ENCODE measurements at regions not wholly inside any gene's neighbourhood (a gene's known extent, or its start where the extent isn't known, plus 50 kb on each side); places are given as distances from the start of the nearest gene placed in this dataset.

DNA sequence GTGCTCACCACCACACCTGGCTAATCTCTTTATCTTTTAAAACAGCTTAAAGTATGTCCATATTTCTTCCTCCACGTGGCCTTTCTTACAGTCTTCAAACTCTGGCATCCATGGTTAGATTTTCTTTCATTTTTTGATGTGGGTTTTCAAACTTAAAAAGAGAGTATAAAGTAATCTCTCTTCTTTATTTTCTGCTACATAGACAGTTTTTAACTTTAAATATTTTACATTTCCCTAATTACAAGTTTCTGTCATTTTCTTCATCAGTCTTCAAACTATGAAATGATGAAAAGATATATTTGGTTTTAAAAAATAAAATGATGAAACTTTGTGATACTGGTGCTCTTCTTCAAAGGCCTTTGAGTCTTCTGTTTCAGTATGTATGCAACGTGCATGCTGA is 143.5 kb upstream of the ESRRG start:
- no peaks in the 10 kb centered on the region for H3K4me1 ChIP-seq (ENCODE audit: insufficient read depth, low read length)
- TF ChIP-seq, protein P1, sequence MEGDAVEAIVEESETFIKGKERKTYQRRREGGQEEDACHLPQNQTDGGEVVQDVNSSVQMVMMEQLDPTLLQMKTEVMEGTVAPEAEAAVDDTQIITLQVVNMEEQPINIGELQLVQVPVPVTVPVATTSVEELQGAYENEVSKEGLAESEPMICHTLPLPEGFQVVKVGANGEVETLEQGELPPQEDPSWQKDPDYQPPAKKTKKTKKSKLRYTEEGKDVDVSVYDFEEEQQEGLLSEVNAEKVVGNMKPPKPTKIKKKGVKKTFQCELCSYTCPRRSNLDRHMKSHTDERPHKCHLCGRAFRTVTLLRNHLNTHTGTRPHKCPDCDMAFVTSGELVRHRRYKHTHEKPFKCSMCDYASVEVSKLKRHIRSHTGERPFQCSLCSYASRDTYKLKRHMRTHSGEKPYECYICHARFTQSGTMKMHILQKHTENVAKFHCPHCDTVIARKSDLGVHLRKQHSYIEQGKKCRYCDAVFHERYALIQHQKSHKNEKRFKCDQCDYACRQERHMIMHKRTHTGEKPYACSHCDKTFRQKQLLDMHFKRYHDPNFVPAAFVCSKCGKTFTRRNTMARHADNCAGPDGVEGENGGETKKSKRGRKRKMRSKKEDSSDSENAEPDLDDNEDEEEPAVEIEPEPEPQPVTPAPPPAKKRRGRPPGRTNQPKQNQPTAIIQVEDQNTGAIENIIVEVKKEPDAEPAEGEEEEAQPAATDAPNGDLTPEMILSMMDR (IDR thresholded peaks at IDR 0.05; ENCODE audit: insufficient read depth, low read depth, low read length) = no peak
- TF ChIP-seq EZH2 (IDR thresholded peaks at IDR 0.05; ENCODE audit: insufficient read depth, low read length) = no peak
- no peak for FAIRE-seq
- Mint-ChIP-seq H3K4me3 (ENCODE audit: unreplicated experiment) (no peak overlapping the region), H3K9me3 (ENCODE audit: unreplicated experiment) (no peaks in the 10 kb centered on the region), H3K27me3 (ENCODE audit: low read depth, unreplicated experiment) (no peaks in the 10 kb centered on the region), H3K27ac (ENCODE audit: unreplicated experiment) (no peak overlapping the region), H3K36me3 (ENCODE audit: low read depth, unreplicated experiment) (no peaks in the 10 kb centered on the region), H3K4me1 (ENCODE audit: low read depth, unreplicated experiment) (no peaks in the 10 kb centered on the region)
- H3K27me3 ChIP-seq (ENCODE audit: insufficient read depth, low read length) = no peaks in the 10 kb centered on the region
- H3K4me3 ChIP-seq (ENCODE audit: insufficient read depth, low read depth, low read length) = no peak overlapping the region
- no peak overlapping the region for H3K9ac ChIP-seq (ENCODE audit: low read length)
- H3K9me3 ChIP-seq (ENCODE audit: insufficient read depth, low read depth, low read length) = no peaks in the 10 kb centered on the region
- H4K20me1 ChIP-seq (ENCODE audit: insufficient read depth, low read length) = no peaks in the 10 kb centered on the region
- H3K79me2 ChIP-seq (ENCODE audit: insufficient read depth, low read length) = no peaks in the 10 kb centered on the region
- no peak for DNase-seq (ENCODE audit: low read depth)
- H3K36me3 ChIP-seq (ENCODE audit: insufficient read depth, low read length) = no peaks in the 10 kb centered on the region
- no peak overlapping the region for H3K27ac ChIP-seq (ENCODE audit: low read depth, low read length)
- H3K4me2 ChIP-seq (ENCODE audit: low read length) = no peak overlapping the region
- no peak overlapping the region for H2AFZ ChIP-seq (ENCODE audit: low read depth, low read length)

DNA sequence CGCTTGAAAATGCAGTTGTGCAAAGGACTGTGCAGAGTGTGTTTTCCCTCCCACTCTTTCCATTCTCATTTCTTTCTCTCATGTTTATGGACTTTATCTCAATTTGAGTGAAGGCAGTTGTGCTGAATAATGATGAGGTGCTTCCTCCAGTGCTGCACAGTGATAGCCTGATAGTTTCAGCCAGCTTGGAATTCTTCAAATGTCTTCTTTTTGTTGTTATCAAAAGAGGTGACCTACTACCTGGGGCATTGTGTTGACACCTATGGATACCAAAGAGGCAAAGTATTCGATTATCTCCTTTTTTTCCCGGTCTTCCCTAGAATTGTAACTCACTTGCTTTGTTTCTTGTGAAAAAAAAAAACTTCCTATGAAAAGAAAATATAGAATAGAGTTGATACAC is 132.6 kb upstream of the ESRRG start:
- no peak overlapping the region for H3K9ac ChIP-seq (ENCODE audit: low read length)
- no peaks in the 10 kb centered on the region for H3K4me1 ChIP-seq (ENCODE audit: insufficient read depth, low read length)
- H3K36me3 ChIP-seq (ENCODE audit: insufficient read depth, low read length) = no peaks in the 10 kb centered on the region
- no peaks in the 10 kb centered on the region for H4K20me1 ChIP-seq (ENCODE audit: insufficient read depth, low read length)
- H3K4me2 ChIP-seq (ENCODE audit: low read length) = no peak overlapping the region
- no peak overlapping the region for H3K4me3 ChIP-seq (ENCODE audit: insufficient read depth, low read depth, low read length)
- no peaks in the 10 kb centered on the region for H3K36me3 Mint-ChIP-seq (ENCODE audit: low read depth, unreplicated experiment)
- no peak for TF ChIP-seq EZH2 (IDR thresholded peaks at IDR 0.05; ENCODE audit: insufficient read depth, low read length)
- TF ChIP-seq, protein P1 (IDR thresholded peaks at IDR 0.05; ENCODE audit: insufficient read depth, low read depth, low read length) = no peak
- H3K79me2 ChIP-seq (ENCODE audit: insufficient read depth, low read length) = no peaks in the 10 kb centered on the region
- no peak overlapping the region for H2AFZ ChIP-seq (ENCODE audit: low read depth, low read length)
- H3K27me3 Mint-ChIP-seq (ENCODE audit: low read depth, unreplicated experiment) = no peaks in the 10 kb centered on the region
- no peak for DNase-seq (ENCODE audit: low read depth)
- no peaks in the 10 kb centered on the region for H3K9me3 Mint-ChIP-seq (ENCODE audit: unreplicated experiment)
- H3K27ac Mint-ChIP-seq (ENCODE audit: unreplicated experiment) = no peak overlapping the region
- no peak overlapping the region for H3K27ac ChIP-seq (ENCODE audit: low read depth, low read length)
- no peaks in the 10 kb centered on the region for H3K4me1 Mint-ChIP-seq (ENCODE audit: low read depth, unreplicated experiment)
- no peak for FAIRE-seq
- H3K4me3 Mint-ChIP-seq (ENCODE audit: unreplicated experiment) = no peak overlapping the region
- H3K9me3 ChIP-seq (ENCODE audit: insufficient read depth, low read depth, low read length) = no peaks in the 10 kb centered on the region
- no peaks in the 10 kb centered on the region for H3K27me3 ChIP-seq (ENCODE audit: insufficient read depth, low read length)

DNA sequence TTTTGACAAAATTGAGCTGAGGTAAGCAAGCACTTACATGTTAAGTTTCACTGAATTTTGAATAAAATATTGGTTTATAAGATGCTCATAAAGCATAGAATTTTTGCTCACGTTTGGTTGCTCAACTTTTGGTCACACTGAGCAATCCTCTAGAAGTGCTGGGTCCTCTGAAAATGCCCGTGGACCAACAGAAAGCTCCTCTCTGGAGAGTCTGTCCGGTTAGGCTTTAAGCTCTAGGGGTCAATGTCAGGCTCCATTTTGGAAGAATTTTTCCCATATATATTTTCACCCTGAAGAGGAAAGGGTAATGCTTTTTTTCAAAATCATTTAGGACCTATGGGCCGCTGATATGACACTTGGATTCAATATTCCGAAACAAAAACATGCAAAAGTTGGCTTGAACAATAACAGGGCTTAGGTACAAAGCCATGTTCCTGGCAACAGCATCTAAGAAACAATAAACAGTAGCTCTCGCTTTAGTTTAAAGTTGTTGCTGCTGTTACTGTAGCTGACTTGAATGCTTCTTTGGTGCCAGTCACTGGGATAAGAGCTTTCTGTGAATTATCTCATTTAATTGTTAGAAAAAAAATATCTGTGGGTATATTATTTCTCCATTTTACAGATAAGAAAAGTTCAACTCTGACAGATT is 131.7 kb upstream of the ESRRG start:
- Histone ChIP-seq H4K20me1 (ENCODE audit: insufficient read depth, low read length) (no peaks in the 10 kb centered on the region), H3K27ac (ENCODE audit: low read depth, low read length) (no peak overlapping the region), H3K9me3 (ENCODE audit: insufficient read depth, low read depth, low read length) (no peaks in the 10 kb centered on the region), H3K9ac (ENCODE audit: low read length) (no peak overlapping the region), H3K4me1 (ENCODE audit: insufficient read depth, low read length) (no peaks in the 10 kb centered on the region), H3K27me3 (ENCODE audit: insufficient read depth, low read length) (no peaks in the 10 kb centered on the region), H3K4me3 (ENCODE audit: insufficient read depth, low read depth, low read length) (no peak overlapping the region), H3K4me2 (ENCODE audit: low read length) (no peak overlapping the region), H3K79me2 (ENCODE audit: insufficient read depth, low read length) (no peaks in the 10 kb centered on the region), H3K36me3 (ENCODE audit: insufficient read depth, low read length) (no peaks in the 10 kb centered on the region), H2AFZ (ENCODE audit: low read depth, low read length) (no peak overlapping the region)
- no peaks in the 10 kb centered on the region for H3K4me1 Mint-ChIP-seq (ENCODE audit: low read depth, unreplicated experiment)
- no peak for TF ChIP-seq EZH2 (IDR thresholded peaks at IDR 0.05; ENCODE audit: insufficient read depth, low read length)
- TF ChIP-seq, protein P1 (IDR thresholded peaks at IDR 0.05; ENCODE audit: insufficient read depth, low read depth, low read length) = no peak
- H3K4me3 Mint-ChIP-seq (ENCODE audit: unreplicated experiment) = no peak overlapping the region
- no peak for DNase-seq (ENCODE audit: low read depth)
- no peak for FAIRE-seq
- H3K27me3 Mint-ChIP-seq (ENCODE audit: low read depth, unreplicated experiment) = no peaks in the 10 kb centered on the region
- no peaks in the 10 kb centered on the region for H3K36me3 Mint-ChIP-seq (ENCODE audit: low read depth, unreplicated experiment)
- H3K9me3 Mint-ChIP-seq (ENCODE audit: unreplicated experiment) = no peaks in the 10 kb centered on the region
- H3K27ac Mint-ChIP-seq (ENCODE audit: unreplicated experiment) = no peak overlapping the region
